Inflammatory macrophage treated with lipopolysaccharide for 4 hours (primary cell): ENCODE measurements at regions not wholly inside any gene's neighbourhood (a gene's known extent, or its start where the extent isn't known, plus 50 kb on each side); places are given as distances from the start of the nearest gene placed in this dataset.

Experiments used
- DNase-seq: peaks from one replicate; pipeline ENCODE4 v3.0.0-alpha.2; 2020

DNA sequence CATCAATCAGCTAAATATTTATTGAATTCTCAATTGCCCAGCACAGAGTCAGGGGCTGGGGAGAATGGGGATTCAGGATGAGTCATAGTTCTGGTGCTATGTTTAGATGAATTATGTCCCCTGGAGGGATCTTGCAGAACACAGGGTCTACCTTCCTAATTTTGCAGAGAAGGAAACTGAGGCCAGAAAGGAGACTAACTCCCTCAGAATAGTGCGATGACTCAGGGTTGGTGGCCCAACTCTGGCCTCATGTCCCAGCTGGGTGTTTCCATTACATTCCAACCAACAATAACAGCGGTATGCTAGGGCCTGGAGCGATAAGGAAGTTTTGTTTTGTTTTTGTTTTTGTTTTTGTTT lies 270.9 kb downstream of the TLE3 start:
- no peak for DNase-seq

DNA sequence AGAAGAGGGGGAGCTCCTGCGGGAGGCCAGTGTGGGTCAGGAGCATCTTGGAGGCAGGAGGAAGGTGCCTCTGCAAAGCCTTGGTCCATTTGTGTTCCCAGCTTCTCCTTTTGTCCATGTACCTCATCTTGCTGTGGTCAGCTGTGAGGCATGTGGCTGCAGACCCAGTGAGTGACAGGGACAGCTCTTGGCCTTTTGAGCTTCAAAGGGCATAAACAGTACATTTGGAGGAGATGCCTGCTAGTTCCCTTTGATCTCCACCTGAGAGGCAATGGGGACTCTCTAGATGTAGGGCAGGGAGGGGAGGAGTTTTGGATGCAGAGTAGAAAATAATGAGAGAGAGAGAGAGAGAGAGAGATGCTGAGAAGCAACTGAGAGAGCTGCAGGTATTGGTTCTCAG lies 270.0 kb downstream of the TLE3 start:
- no peak for DNase-seq

- DNase-seq: no peak
Measured at GRCh38 chr15:69828181-69828828, 269.4 kb downstream of the TLE3 start.

DNA sequence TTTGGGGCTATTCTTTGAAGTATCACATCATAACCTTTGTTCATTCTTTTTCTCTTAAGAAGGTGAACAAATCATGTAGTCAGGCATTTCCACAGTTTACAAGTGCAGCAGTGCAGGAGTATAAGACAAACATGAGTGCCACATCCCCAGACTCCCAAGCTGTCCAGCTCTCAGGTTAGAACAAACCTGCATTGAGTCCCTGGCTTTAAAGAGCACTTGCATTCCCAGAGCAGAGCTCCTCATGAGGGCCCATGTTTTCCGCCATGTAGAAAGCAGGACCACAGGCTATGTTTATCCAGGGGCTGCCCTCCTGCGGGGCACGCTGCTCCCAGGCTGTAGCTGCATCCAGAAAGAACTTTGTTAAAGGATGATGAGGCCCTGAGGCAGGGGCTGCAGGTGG lies 267.7 kb downstream of the TLE3 start:
- no peak for DNase-seq

GRCh38 chr15:69830430-69830829 lies 267.3 kb downstream of the TLE3 start:
- DNase-seq: no peak

GRCh38 chr15:69830876-69831275 lies 266.8 kb downstream of the TLE3 start:
- DNase-seq: no peak

DNA sequence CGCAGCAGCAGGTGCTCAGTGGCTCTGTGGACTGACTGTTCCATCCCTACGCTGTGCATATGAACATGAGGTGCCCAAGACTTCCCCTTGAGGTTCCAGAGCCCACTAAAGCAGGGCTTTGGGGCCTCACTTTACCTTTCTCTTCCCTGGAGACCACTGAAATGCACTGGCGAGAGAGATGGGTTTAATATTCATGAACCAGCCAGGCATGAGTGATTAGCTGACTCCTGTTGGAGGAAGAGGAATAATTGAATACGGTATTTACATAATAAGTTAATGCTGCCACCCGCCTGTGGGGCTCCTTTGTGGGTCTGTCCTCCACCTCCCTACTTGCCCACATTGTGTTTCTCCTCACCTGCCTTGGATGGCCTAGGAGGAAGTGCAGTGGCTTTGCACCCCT lies 263.4 kb downstream of the TLE3 start:
- DNase-seq: no peak

GRCh38 chr15:69834761-69835160 lies 263.0 kb downstream of the TLE3 start:
- DNase-seq: no peak

DNA sequence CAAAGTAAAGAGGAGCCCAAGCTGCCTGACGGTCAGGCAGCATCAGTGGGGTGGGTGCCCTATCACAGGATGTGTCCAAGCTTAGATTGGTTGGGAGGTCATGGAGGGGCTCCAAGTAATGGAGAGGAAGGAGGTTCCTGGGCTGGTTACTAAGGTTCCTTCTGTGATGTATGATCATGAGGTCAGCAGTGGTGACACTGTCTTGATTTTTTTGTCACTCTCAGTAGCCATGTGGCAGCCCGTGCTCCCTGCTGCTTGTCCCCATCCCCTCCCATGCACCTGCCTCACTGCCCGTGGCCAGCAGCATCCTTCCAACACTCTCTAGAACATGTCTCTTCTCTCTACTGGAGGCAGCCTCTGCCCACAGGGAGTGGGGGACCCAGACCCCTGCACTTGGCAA lies 261.7 kb downstream of the TLE3 start:
- no peak for DNase-seq

DNA sequence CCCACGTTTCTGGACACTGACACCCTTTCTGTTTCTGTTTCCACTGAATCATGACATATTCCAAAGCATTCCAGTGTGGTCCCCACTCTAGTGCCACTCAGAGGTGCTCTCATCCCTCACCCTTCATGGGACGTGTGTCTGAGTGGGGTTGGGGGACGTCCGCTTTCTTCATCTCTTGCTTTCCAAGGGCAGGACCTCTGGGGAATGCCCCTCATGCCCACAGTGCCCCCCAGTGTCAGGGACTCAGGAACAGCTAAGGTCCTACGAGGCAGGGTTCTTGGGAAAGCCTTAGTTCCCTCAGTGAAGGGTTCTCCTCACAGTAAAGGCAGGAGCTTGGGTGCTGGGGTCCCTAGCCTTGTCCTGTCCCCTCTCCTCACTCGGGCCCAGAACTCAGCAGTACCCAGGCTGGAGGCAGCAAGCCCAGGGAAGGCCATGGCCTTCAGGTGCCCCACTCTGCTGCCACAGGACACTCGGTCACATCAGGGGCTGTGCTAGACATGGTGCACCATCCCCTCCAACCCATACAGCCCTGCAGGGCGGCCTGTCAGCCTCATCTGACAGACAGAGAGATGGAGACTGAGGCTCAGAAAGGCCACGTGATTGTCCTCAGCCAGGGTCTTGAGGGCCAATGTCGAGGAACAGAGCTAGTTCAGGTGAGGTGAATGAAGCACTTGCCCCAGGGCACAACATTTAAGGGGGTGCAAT lies 261.0 kb downstream of the TLE3 start:
- no peak for DNase-seq

DNA sequence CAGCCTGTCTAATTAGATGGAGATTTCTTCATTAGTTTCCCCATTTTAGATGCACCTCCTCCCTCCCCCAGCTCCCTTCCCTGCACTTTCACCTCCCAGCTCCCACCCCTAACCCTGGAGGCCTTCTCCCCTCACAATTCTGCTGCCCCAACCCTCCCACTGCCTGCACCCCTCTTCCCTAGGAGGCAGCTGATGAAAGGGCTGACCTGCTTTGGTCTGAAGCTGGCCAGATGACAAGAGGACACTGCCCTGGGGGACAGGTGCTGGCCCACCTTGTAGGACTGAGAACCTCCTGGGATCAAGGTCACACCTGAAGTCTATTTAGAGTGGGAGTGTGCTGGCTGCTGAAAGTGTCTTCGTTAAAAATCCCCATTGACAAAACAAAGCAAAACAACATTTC lies 259.4 kb downstream of the TLE3 start:
- DNase-seq: no peak

GRCh38 chr15:69838994-69839393 lies 258.7 kb downstream of the TLE3 start:
- DNase-seq: no peak

GRCh38 chr15:69841113-69841828 lies 256.4 kb downstream of the TLE3 start:
- no peak for DNase-seq

DNA sequence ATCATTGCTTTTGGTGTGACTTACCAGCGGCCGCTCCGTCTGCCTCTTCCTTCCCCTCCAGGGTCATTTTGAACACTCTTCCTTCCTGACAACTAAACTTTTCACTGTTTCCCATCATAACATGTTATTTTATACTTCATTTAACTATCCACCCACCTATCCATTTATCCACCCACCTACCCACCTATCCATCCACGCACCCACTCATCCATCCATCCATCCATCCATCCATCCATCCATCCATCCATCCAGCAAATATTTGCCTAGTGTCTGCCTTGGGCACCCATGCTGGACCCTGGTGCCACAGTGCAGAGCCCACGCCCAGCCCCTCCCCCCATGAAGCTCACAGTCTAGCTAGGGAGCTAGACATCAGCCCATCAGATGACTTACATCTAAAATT lies 254.9 kb downstream of the TLE3 start:
- no peak for DNase-seq

GRCh38 chr15:69843276-69843899 lies 254.3 kb downstream of the TLE3 start:
- no peak for DNase-seq

- DNase-seq: no peak
Measured at GRCh38 chr15:69843900-69844304, 253.8 kb downstream of the TLE3 start.

- no peak for DNase-seq
Measured at GRCh38 chr15:69845159-69845558, 252.6 kb downstream of the TLE3 start.

DNA sequence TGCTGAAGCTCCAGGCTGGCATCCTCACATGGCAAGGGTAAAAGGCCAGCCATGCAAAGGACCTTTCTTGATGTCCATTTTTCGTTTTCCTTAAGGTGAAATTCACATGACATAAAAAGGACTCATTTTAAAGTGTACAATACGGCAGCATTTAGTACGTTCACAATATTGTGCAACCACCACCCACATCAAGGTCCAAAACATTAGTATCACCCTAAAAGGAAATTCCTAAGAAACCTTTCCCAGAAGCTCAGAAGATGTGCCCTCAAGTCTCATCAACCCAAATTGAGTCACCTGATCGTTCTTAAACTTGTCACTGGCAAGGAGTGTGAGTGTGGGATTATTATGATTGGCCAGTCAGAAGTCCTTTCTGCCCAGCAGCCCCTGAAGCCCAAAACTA lies 250.1 kb downstream of the TLE3 start:
- DNase-seq: no peak

DNA sequence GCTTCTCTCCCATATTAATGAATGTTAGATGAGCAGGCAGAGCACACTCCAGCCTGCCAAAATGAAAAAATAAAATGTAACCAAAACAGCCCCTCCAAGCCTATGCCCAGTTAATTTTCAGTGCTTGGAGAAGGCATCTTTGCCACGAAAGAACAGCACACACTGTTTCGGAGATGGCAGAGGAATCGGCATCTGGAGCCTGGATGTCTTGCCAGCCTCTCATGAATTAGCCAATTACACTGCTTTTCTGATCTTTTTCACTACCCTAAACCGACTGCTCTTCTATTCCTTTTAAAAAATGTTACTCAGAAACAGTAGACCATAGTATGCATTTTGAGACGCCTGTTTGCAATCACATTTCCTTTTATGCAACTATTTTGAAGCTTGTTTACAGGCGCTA lies 249.6 kb downstream of the TLE3 start:
- no peak for DNase-seq

GRCh38 chr15:69848551-69849231 lies 249.0 kb downstream of the TLE3 start:
- DNase-seq: no peak

DNA sequence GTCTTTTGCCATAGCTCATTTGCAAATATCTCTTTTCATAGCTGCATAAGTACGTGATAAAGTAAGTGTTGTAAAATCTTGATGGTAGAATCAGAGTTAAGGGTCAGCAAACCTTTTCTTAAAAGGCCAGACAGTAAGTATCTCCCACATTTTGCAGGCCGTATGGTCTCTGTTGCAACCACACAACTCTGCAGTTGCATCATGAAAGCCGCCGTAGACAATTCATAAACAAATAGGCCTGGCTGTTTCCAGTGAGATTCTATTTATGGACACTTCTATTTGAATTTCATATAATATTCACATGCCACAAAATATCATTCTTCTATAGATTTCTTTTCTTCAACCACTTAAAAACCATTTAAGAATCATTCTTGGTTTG lies 248.5 kb downstream of the TLE3 start:
- DNase-seq: no peak

DNA sequence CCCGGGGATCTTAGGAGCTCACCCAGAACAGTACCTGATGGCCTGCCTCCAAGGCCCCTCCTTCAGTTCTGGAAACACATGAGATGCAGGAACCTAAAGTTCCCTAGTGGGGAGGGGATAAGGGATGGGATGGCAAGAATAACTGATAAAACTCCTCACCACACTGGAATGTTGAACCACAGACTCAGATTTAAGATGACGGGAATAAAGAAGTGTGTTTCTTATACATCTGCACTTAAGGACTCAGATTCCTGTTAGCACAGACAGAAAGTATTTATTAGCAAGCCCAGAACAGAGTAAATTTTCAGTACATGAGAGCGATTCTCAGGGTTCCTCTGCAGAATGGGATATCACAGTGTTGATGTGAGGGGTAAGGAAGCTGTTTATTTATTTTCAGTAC lies 245.2 kb downstream of the TLE3 start:
- no peak for DNase-seq

DNA sequence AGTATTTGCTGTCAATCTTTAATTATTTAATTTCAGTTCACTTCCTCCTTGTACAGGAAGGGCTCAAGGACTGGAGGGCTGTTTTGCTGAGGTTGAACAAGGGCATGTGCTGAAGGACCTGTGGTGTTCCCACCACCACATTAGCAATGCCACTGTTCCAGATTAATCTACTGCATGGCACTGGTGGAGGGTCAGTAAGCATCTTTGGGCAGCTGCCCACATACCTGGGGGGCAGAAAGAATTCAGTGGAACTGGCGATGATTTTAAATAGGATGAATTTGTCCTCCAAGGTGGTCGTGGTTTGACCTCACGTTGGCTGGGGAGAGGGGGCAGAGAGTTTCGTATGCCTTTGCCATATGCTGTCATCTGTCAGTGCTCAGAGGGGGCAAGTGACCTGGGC lies 244.8 kb downstream of the TLE3 start:
- no peak for DNase-seq
